Upper lobe of left lung (tissue), 6 donors: ENCODE measurements at regions not wholly inside any gene's neighbourhood (a gene's known extent, or its start where the extent isn't known, plus 50 kb on each side); places are given as distances from the start of the nearest gene placed in this dataset.
"Not testable (repeated sequence)": the region's sequence is repeated elsewhere in the genome, so short reads cannot be mapped to it uniquely, and the experiment has no call there.

ENCODE experiments used
- ATAC-seq, 2 donors: fragments of 200-7000 bp; cut with Tn5 transposase; one replicate each; pipeline ENCODE4 v1.9.1; 2022; ENCODE audit warnings: mild to moderate bottlenecking in 2 of 2, moderate library complexity in 2 of 2; ENCODE audit not compliant: low FRiP score in 2 of 2
- DNase-seq, 2 donors: peaks; one replicate each; pipeline ENCODE4 v3.0.0-alpha.2; 2019 to 2020
- H3K27ac ChIP-seq, 4 donors: fragments of 200-600 bp; sonication (generic); one replicate each; pipeline ENCODE4 v1.5.1; 2016 to 2019
- H3K27me3 ChIP-seq, 4 donors: fragments of 200-600 bp; sonication (generic); one replicate each; pipeline ENCODE4 v1.5.1; 2017 to 2019
- H3K36me3 ChIP-seq, 4 donors: fragments of 200-600 bp; sonication (generic); one replicate each; pipeline ENCODE4 v1.5.1; 2016 to 2019
- H3K4me1 ChIP-seq, 4 donors: fragments of 200-600 bp; sonication (generic); one replicate each; pipeline ENCODE4 v1.5.1; 2018 to 2019
- H3K4me3 ChIP-seq, 4 donors: fragments of 200-600 bp; sonication (generic); one replicate each; pipeline ENCODE4 v1.5.1; 2017 to 2019; ENCODE audit warnings: mild to moderate bottlenecking in 2 of 4, moderate library complexity in 1 of 4
- H3K9me3 ChIP-seq, 4 donors: fragments of 200-600 bp; sonication (generic); one replicate each; pipeline ENCODE4 v1.5.1; 2018 to 2019
- CTCF ChIP-seq, 6 experiments: fragments of 450-650 bp in 4 of 6; fragments of 200-600 bp in 2 of 6; sonication (generic) in 2 of 6; IDR thresholded peaks; one replicate each; pipeline ENCODE4 v1.5.1; 2016 to 2019; ENCODE audit warnings: antibody characterized with exemption in 6 of 6
- EP300 ChIP-seq, 4 donors: sonication (generic); formaldehyde crosslinking; IDR thresholded peaks; one replicate each; pipeline ENCODE4 v1.5.1; 2017; ENCODE audit warnings: antibody characterized with exemption in 4 of 4, control low read depth in 2 of 4
- POLR2A ChIP-seq, 4 donors: fragments of 450-650 bp; IDR thresholded peaks; one replicate each; pipeline ENCODE4 v1.5.1; 2016 to 2017; ENCODE audit warnings: antibody characterized with exemption in 4 of 4, mild to moderate bottlenecking in 2 of 4
- POLR2AphosphoS5 ChIP-seq, 2 donors: sonication (generic); formaldehyde crosslinking; IDR thresholded peaks; one replicate each; pipeline ENCODE4 v1.5.1; 2017; ENCODE audit warnings: antibody characterized with exemption in 2 of 2
- WGBS, 2 donors: methylation state at CpG; one replicate each; pipeline ENCODE4 v1.1.5; 2017 to 2018; 5-methylcytosine and 5-hydroxymethylcytosine counted together
- donor health status: DM: no; HTN: no; CAD: no; lungs with moderate emphysema.
- donor health status: DM: no; HTN: yes; CAD: no; lungs with severe emphysema.

- no peaks in the 10 kb centered on the region for H3K27me3 ChIP-seq
- no peaks in the 10 kb centered on the region for H3K36me3 ChIP-seq
- no peaks in the 10 kb centered on the region for H3K9me3 ChIP-seq
- H3K27ac ChIP-seq: no peak overlapping the region
- ATAC-seq (no peak), DNase-seq (no peak)
- no peaks in the 10 kb centered on the region for H3K4me1 ChIP-seq
- WGBS, 2 donors: 82 to 90% methylated on average over 1 of the region's 1 CpG
- no peak for TF ChIP-seq POLR2AphosphoS5 (IDR thresholded peaks at IDR 0.05)
- TF ChIP-seq POLR2A (IDR thresholded peaks at IDR 0.05): no peak
- no peak for TF ChIP-seq CTCF (IDR thresholded peaks at IDR 0.05)
- no peak for TF ChIP-seq EP300 (IDR thresholded peaks at IDR 0.05)
- no peak overlapping the region for H3K4me3 ChIP-seq
These were observed 154.9 kb downstream of the SEC23A start for GRCh38 chr14:38948171-38948570.

- no peaks in the 10 kb centered on the region for H3K9me3 ChIP-seq
- DNase-seq: no peak
- H3K4me1 ChIP-seq: no peaks in the 10 kb centered on the region
- H3K27me3 ChIP-seq: no peaks in the 10 kb centered on the region
- H3K27ac ChIP-seq: no peak overlapping the region
- no peak overlapping the region for H3K4me3 ChIP-seq
- TF ChIP-seq POLR2A (IDR thresholded peaks at IDR 0.05) (no peak), POLR2AphosphoS5 (IDR thresholded peaks at IDR 0.05) (no peak), EP300 (IDR thresholded peaks at IDR 0.05) (no peak)
- no peak for ATAC-seq
- 89 to 94% methylated on average over 1 of the region's 1 CpG for WGBS, 2 donors
- H3K36me3 ChIP-seq: no peaks in the 10 kb centered on the region
These were observed 155.7 kb downstream of the SEC23A start for GRCh38 chr14:38947343-38947742.

DNA sequence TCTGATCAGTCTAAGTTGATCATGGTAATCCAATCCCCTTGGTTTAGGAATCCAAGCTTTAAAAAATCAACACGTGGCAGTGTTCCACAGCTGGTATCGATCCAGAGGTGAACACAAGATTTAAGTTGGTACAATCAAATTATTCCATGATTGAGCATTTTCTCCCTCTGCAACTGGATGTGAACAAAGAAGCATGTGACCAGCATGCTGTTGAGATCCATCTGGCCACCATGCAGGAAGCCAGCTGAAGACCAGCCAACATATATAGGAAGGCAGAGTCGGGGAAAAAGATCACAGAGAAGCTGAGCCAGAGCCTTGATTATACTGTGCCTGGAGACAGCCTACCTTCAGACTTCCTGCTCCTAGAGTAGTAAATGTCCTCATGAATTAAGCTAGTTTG is 158.3 kb downstream of the SEC23A start:
- Histone ChIP-seq H3K27ac (no peak overlapping the region), H3K9me3 (no peaks in the 10 kb centered on the region), H3K4me3 (no peak overlapping the region), H3K4me1 (no peaks in the 10 kb centered on the region), H3K27me3 (no peaks in the 10 kb centered on the region), H3K36me3 (no peaks in the 10 kb centered on the region)
- WGBS, 2 donors: 72 to 79% methylated on average over 3 of the region's 3 CpGs
- no peak for TF ChIP-seq POLR2A (IDR thresholded peaks at IDR 0.05)
- TF ChIP-seq CTCF (IDR thresholded peaks at IDR 0.05): no peak
- TF ChIP-seq POLR2AphosphoS5 (IDR thresholded peaks at IDR 0.05): no peak
- no peak for TF ChIP-seq EP300 (IDR thresholded peaks at IDR 0.05)
- no peak for DNase-seq
- no peak for ATAC-seq

DNA sequence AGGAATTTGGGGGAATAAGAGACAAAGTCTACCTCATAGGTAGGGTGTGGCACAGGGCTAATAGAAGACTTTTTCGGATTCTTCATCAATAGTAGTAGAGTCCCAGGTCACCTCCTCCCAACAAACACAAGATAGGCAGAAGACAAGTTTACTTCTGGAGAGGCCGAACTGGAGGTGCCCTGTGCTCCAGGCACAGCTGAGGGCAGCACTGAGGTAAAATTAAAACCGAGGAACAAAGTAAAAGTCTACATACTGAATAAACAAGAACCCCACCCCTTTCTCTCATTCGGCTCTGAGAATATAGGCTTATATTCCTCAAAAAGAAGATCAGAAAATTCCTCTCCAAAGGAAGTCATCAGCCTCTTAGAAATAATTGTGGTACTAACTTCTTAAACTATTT is 161.5 kb downstream of the SEC23A start:
- DNase-seq (no peak), ATAC-seq (no peak)
- WGBS, 2 donors: 67 to 82% methylated on average over 4 of the region's 4 CpGs
- TF ChIP-seq CTCF (IDR thresholded peaks at IDR 0.05) (no peak), POLR2AphosphoS5 (IDR thresholded peaks at IDR 0.05) (no peak), POLR2A (IDR thresholded peaks at IDR 0.05) (no peak), EP300 (IDR thresholded peaks at IDR 0.05) (no peak)
- Histone ChIP-seq H3K9me3 (no peaks in the 10 kb centered on the region), H3K27me3 (no peaks in the 10 kb centered on the region), H3K27ac (no peak overlapping the region), H3K4me3 (no peak overlapping the region), H3K4me1 (no peaks in the 10 kb centered on the region), H3K36me3 (no peaks in the 10 kb centered on the region)

DNA sequence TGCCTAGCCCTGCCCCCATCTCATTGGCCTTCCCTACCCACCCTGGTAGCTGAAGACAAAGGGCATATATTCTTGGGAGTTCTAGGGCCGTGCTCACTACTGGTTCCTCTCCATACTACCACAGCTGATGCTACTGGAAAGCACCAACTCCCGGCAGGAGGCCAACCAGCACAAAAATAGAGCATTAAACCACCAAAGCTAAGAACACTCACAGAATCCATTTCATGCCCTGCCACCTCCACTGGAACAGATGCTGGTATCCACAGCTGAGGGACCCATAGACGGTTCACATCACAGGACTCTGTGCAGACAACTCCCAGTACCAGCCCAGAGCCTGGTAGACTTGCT is 170.4 kb downstream of the SEC23A start:
- ATAC-seq, DNase-seq, H3K4me1 ChIP-seq, H3K4me3 ChIP-seq, H3K27me3 ChIP-seq, H3K27ac ChIP-seq, H3K36me3 ChIP-seq, H3K9me3 ChIP-seq: not testable (repeated sequence)
- 90 to 93% methylated on average over 3 of the region's 3 CpGs for WGBS, 2 donors

- Histone ChIP-seq H3K27me3 (no peaks in the 10 kb centered on the region), H3K27ac (no peak overlapping the region), H3K36me3 (no peaks in the 10 kb centered on the region), H3K9me3 (no peaks in the 10 kb centered on the region), H3K4me1 (no peaks in the 10 kb centered on the region), H3K4me3 (no peak overlapping the region)
- DNase-seq: no peak
- no peak for ATAC-seq
- no peak for TF ChIP-seq POLR2A (IDR thresholded peaks at IDR 0.05)
- no peak for TF ChIP-seq EP300 (IDR thresholded peaks at IDR 0.05)
- no peak for TF ChIP-seq POLR2AphosphoS5 (IDR thresholded peaks at IDR 0.05)
- TF ChIP-seq CTCF (IDR thresholded peaks at IDR 0.05): no peak
- 88 to 97% methylated on average over 10 to 11 of the region's 11 CpGs for WGBS, 2 donors
These were observed 170.9 kb downstream of the SEC23A start for GRCh38 chr14:38931969-38932652.
